ENCODE measurements at regions not wholly inside any gene's neighbourhood (a gene's known extent, or its start where the extent isn't known, plus 50 kb on each side); places are given as distances from the start of the nearest gene placed in this dataset.

- no peak overlapping the region for H3K27ac ChIP-seq
- no peaks in the 10 kb centered on the region for H3K36me3 ChIP-seq (ENCODE audit: low read depth)
- no TSS peak for BruUV-seq (replicated peaks)
- no peak for TF ChIP-seq EZH2 (IDR thresholded peaks at IDR 0.05; ENCODE audit: low read depth)
- H3K27me3 ChIP-seq (ENCODE audit: insufficient read depth, low read depth) = peaks cover 97% of the 10 kb centered on the region
- H2AFZ ChIP-seq = no peak overlapping the region
- ChIA-PET CTCF (no interaction called here), POLR2A (ENCODE audit: unreplicated experiment) (no interaction called here)
- H3K4me3 ChIP-seq = no peak overlapping the region
- H3K9me2 ChIP-seq (ENCODE audit: insufficient read depth) = 0 out of 2 replicates have a peak, but pooled peaks cover 8% of the 10 kb centered on the region
- intact Hi-C loops (cut with micrococcal nuclease; ENCODE audit: unreplicated experiment) = no loop called here
- no peaks in the 10 kb centered on the region for H3K79me2 ChIP-seq (ENCODE audit: low read depth)
- no peak for DNase-seq
- no peak overlapping the region for H3K4me2 ChIP-seq
- no peaks in the 10 kb centered on the region for H3K4me1 ChIP-seq (replicated peaks; ENCODE audit: insufficient read depth)
- H3K9me3 ChIP-seq (ENCODE audit: insufficient read depth, low read depth) = no peaks in the 10 kb centered on the region
- H3F3A ChIP-seq (ENCODE audit: insufficient read depth, low read depth) = no peaks in the 10 kb centered on the region
- no peaks in the 10 kb centered on the region for H4K20me1 ChIP-seq (ENCODE audit: insufficient read depth)
These were observed 253.8 kb upstream of the IGF1R start for GRCh38 chr15:98394546-98394945.

GRCh38 chr15:98395974-98396610, 252.2 kb upstream of the IGF1R start:
- no TSS peak for BruUV-seq (replicated peaks)

GRCh38 chr15:98397419-98397818, 250.9 kb upstream of the IGF1R start:
- Histone ChIP-seq H3K9me2 (ENCODE audit: insufficient read depth) (0 out of 2 replicates have a peak, but pooled peaks cover 8% of the 10 kb centered on the region), H3K4me3 (no peak overlapping the region), H2AFZ (no peak overlapping the region), H3F3A (ENCODE audit: insufficient read depth, low read depth) (no peaks in the 10 kb centered on the region), H3K4me2 (no peak overlapping the region), H3K9me3 (ENCODE audit: insufficient read depth, low read depth) (no peaks in the 10 kb centered on the region), H4K20me1 (ENCODE audit: insufficient read depth) (no peaks in the 10 kb centered on the region; the same call in 1 of the 2 replicates), H3K27me3 (ENCODE audit: insufficient read depth, low read depth) (peaks cover 87% of the 10 kb centered on the region), H3K79me2 (ENCODE audit: low read depth) (no peaks in the 10 kb centered on the region), H3K4me1 (replicated peaks; ENCODE audit: insufficient read depth) (no peaks in the 10 kb centered on the region), H3K36me3 (ENCODE audit: low read depth) (no peaks in the 10 kb centered on the region), H3K27ac (no peak overlapping the region)
- no peak for DNase-seq
- BruUV-seq (replicated peaks) = no TSS peak
- TF ChIP-seq, protein P1, sequence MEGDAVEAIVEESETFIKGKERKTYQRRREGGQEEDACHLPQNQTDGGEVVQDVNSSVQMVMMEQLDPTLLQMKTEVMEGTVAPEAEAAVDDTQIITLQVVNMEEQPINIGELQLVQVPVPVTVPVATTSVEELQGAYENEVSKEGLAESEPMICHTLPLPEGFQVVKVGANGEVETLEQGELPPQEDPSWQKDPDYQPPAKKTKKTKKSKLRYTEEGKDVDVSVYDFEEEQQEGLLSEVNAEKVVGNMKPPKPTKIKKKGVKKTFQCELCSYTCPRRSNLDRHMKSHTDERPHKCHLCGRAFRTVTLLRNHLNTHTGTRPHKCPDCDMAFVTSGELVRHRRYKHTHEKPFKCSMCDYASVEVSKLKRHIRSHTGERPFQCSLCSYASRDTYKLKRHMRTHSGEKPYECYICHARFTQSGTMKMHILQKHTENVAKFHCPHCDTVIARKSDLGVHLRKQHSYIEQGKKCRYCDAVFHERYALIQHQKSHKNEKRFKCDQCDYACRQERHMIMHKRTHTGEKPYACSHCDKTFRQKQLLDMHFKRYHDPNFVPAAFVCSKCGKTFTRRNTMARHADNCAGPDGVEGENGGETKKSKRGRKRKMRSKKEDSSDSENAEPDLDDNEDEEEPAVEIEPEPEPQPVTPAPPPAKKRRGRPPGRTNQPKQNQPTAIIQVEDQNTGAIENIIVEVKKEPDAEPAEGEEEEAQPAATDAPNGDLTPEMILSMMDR (conservative IDR thresholded peaks at IDR 0.05) = no peak
- TF ChIP-seq EZH2 (IDR thresholded peaks at IDR 0.05; ENCODE audit: low read depth) = no peak
- ChIA-PET POLR2A (ENCODE audit: unreplicated experiment) (no interaction called here), CTCF (no interaction called here)
- intact Hi-C loops (cut with micrococcal nuclease; ENCODE audit: unreplicated experiment) = no loop called here

More at GRCh38 chr15:98395974-98396610, 252.2 kb upstream of the IGF1R start:
- intact Hi-C loops (cut with micrococcal nuclease; ENCODE audit: unreplicated experiment) = no loop called here
- no peak for TF ChIP-seq EZH2 (IDR thresholded peaks at IDR 0.05; ENCODE audit: low read depth)
- TF ChIP-seq, protein P1 (conservative IDR thresholded peaks at IDR 0.05) = no peak
- 0 out of 2 replicates have a peak, but pooled peaks cover 8% of the 10 kb centered on the region for H3K9me2 ChIP-seq (ENCODE audit: insufficient read depth)
- H4K20me1 ChIP-seq (ENCODE audit: insufficient read depth) = no peaks in the 10 kb centered on the region; the same call in 1 of the 2 replicates
- no peak overlapping the region for H3K4me3 ChIP-seq
- no peaks in the 10 kb centered on the region for H3K79me2 ChIP-seq (ENCODE audit: low read depth)
- peaks cover 94% of the 10 kb centered on the region for H3K27me3 ChIP-seq (ENCODE audit: insufficient read depth, low read depth)
- no peaks in the 10 kb centered on the region for H3K36me3 ChIP-seq (ENCODE audit: low read depth)
- no peak overlapping the region for H2AFZ ChIP-seq
- POLR2A ChIA-PET (ENCODE audit: unreplicated experiment) = no interaction called here
- no peak overlapping the region for H3K4me2 ChIP-seq
- H3K9me3 ChIP-seq (ENCODE audit: insufficient read depth, low read depth) = no peaks in the 10 kb centered on the region
- H3K27ac ChIP-seq = no peak overlapping the region
- no peaks in the 10 kb centered on the region for H3F3A ChIP-seq (ENCODE audit: insufficient read depth, low read depth)
- DNase-seq = no peak
- no peaks in the 10 kb centered on the region for H3K4me1 ChIP-seq (replicated peaks; ENCODE audit: insufficient read depth)
- CTCF ChIA-PET = no interaction called here

DNA sequence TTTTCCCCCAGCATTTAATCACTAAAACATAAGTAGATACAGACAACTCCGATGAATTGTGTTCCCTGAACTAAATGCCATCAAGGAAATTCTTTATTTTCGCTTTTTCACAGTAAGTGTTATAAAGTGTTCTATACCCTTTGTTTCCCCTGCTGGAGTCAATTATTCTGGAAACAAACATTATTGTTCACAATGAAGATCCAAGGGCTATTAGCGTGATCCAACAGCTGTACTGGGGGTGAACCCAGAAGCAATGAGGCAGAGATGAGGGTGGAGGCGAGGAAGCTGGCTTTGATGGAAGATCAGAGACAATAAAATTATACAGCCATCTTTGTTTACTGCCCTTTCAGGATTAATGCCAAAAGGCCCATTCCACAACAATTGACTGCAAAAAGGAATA, 250.3 kb upstream of the IGF1R start:
- intact Hi-C loops (cut with micrococcal nuclease; ENCODE audit: unreplicated experiment) = no loop called here
- no peaks in the 10 kb centered on the region for H3F3A ChIP-seq (ENCODE audit: insufficient read depth, low read depth)
- no peaks in the 10 kb centered on the region for H3K9me3 ChIP-seq (ENCODE audit: insufficient read depth, low read depth)
- H3K4me2 ChIP-seq = no peak overlapping the region
- H3K4me3 ChIP-seq = no peak overlapping the region
- H3K27me3 ChIP-seq (ENCODE audit: insufficient read depth, low read depth) = peaks cover 86% of the 10 kb centered on the region
- H4K20me1 ChIP-seq (ENCODE audit: insufficient read depth) = no peaks in the 10 kb centered on the region; the same call in 1 of the 2 replicates
- TF ChIP-seq, protein P1 (conservative IDR thresholded peaks at IDR 0.05) = no peak
- no peaks in the 10 kb centered on the region for H3K79me2 ChIP-seq (ENCODE audit: low read depth)
- H3K4me1 ChIP-seq (replicated peaks; ENCODE audit: insufficient read depth) = no peaks in the 10 kb centered on the region
- ChIA-PET POLR2A (ENCODE audit: unreplicated experiment) (no interaction called here), CTCF (no interaction called here)
- no peak for DNase-seq
- BruUV-seq (replicated peaks) = no TSS peak
- no peak overlapping the region for H3K27ac ChIP-seq
- H2AFZ ChIP-seq = no peak overlapping the region
- 0 out of 2 replicates have a peak, but pooled peaks cover 8% of the 10 kb centered on the region for H3K9me2 ChIP-seq (ENCODE audit: insufficient read depth)
- H3K36me3 ChIP-seq (ENCODE audit: low read depth) = no peaks in the 10 kb centered on the region
